ENCODE measurements at regions not wholly inside any gene's neighbourhood (a gene's known extent, or its start where the extent isn't known, plus 50 kb on each side); places are given as distances from the start of the nearest gene placed in this dataset.

GRCh38 chr13:103961784-103962183 is 895.6 kb upstream of the SLC10A2 start:
- POLR2A ChIA-PET, result no interaction called here
- Histone ChIP-seq H3K4me3 (ENCODE audit: low read depth, low read length) (no peak overlapping the region), H3K36me3 (ENCODE audit: control insufficient read depth, insufficient read depth, low read length) (no peaks in the 10 kb centered on the region), H3K27me3 (ENCODE audit: control insufficient read depth, insufficient read depth, low read length) (no peaks in the 10 kb centered on the region)
- CTCF ChIA-PET, result no interaction called here
- TF ChIP-seq, protein P1, sequence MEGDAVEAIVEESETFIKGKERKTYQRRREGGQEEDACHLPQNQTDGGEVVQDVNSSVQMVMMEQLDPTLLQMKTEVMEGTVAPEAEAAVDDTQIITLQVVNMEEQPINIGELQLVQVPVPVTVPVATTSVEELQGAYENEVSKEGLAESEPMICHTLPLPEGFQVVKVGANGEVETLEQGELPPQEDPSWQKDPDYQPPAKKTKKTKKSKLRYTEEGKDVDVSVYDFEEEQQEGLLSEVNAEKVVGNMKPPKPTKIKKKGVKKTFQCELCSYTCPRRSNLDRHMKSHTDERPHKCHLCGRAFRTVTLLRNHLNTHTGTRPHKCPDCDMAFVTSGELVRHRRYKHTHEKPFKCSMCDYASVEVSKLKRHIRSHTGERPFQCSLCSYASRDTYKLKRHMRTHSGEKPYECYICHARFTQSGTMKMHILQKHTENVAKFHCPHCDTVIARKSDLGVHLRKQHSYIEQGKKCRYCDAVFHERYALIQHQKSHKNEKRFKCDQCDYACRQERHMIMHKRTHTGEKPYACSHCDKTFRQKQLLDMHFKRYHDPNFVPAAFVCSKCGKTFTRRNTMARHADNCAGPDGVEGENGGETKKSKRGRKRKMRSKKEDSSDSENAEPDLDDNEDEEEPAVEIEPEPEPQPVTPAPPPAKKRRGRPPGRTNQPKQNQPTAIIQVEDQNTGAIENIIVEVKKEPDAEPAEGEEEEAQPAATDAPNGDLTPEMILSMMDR (IDR thresholded peaks at IDR 0.05; ENCODE audit: insufficient read depth, low read depth, low read length), result no peak
- DNase-seq (ENCODE audit: low read depth), result no peak

DNA sequence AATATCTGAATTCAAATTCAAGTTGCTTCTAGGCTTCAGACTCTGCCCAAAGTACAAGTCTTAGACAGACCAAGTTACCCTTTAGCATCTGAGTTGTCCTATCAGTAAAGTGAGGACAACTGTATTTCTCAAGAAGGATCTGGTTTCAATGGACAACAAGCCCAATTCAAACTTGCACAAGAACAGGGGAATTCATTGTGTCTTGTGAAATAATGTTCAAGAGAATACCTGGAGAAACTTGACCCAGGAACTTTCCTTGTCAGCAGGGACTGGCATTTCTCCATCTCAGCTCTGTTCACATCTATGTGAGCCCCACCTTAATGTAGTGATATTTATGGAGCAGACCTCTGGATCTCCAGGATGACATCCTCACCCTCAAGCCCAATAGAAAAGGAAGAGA is 894.9 kb upstream of the SLC10A2 start:
- no peak overlapping the region for H3K4me3 ChIP-seq (ENCODE audit: low read depth, low read length)
- TF ChIP-seq, protein P1 (IDR thresholded peaks at IDR 0.05; ENCODE audit: insufficient read depth, low read depth, low read length), result no peak
- no peaks in the 10 kb centered on the region for H3K36me3 ChIP-seq (ENCODE audit: control insufficient read depth, insufficient read depth, low read length)
- ChIA-PET CTCF (no interaction called here), POLR2A (no interaction called here)
- no peaks in the 10 kb centered on the region for H3K27me3 ChIP-seq (ENCODE audit: control insufficient read depth, insufficient read depth, low read length)
- no peak for DNase-seq (ENCODE audit: low read depth)

GRCh38 chr13:103960001-103960400 is 893.8 kb upstream of the SLC10A2 start:
- POLR2A ChIA-PET, result no interaction called here
- CTCF ChIA-PET, result no interaction called here

DNA sequence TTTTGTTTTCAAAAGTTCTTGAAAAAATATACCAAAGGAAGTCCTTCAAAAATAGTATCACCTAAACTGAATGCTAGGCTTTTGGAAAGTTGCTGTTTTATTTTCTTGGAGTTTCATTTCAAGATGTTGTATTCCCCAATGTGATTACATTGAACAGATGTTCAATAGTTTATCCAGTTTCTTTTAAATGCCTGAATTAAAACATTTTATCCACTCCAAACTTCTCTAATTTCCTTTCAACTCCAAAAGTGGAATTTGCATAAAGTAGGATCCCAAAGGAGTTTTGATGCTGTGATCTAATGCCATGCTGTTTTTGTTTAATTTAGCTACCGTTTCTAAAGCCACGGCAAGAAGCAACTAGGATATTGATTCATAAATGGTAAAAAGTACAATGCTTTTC is 892.5 kb upstream of the SLC10A2 start:
- POLR2A ChIA-PET, result no interaction called here
- no peak overlapping the region for H3K4me3 ChIP-seq (ENCODE audit: low read depth, low read length)
- CTCF ChIA-PET, result no interaction called here

More at GRCh38 chr13:103960001-103960400, 893.8 kb upstream of the SLC10A2 start:
- TF ChIP-seq, protein P1 (IDR thresholded peaks at IDR 0.05; ENCODE audit: insufficient read depth, low read depth, low read length), result no peak
- no peak overlapping the region for H3K4me3 ChIP-seq (ENCODE audit: low read depth, low read length)
- no peaks in the 10 kb centered on the region for H3K27me3 ChIP-seq (ENCODE audit: control insufficient read depth, insufficient read depth, low read length)
- no peak for DNase-seq (ENCODE audit: low read depth)
- H3K36me3 ChIP-seq (ENCODE audit: control insufficient read depth, insufficient read depth, low read length), result no peaks in the 10 kb centered on the region

GRCh38 chr13:103957939-103958338 is 891.7 kb upstream of the SLC10A2 start:
- ChIA-PET POLR2A (no interaction called here), CTCF (no interaction called here)
- Histone ChIP-seq H3K36me3 (ENCODE audit: control insufficient read depth, insufficient read depth, low read length) (no peaks in the 10 kb centered on the region), H3K27me3 (ENCODE audit: control insufficient read depth, insufficient read depth, low read length) (no peaks in the 10 kb centered on the region), H3K4me3 (ENCODE audit: low read depth, low read length) (no peak overlapping the region)
- no peak for DNase-seq (ENCODE audit: low read depth)
- TF ChIP-seq, protein P1 (IDR thresholded peaks at IDR 0.05; ENCODE audit: insufficient read depth, low read depth, low read length), result no peak

More for the DNA sequence above, 892.5 kb upstream of the SLC10A2 start:
- Histone ChIP-seq H3K27me3 (ENCODE audit: control insufficient read depth, insufficient read depth, low read length) (no peaks in the 10 kb centered on the region), H3K36me3 (ENCODE audit: control insufficient read depth, insufficient read depth, low read length) (no peaks in the 10 kb centered on the region)
- TF ChIP-seq, protein P1 (IDR thresholded peaks at IDR 0.05; ENCODE audit: insufficient read depth, low read depth, low read length), result no peak
- DNase-seq (ENCODE audit: low read depth), result no peak

Measured in BJ (cell line).